GM12878 (cell line): ENCODE measurements at regions not wholly inside any gene's neighbourhood (a gene's known extent, or its start where the extent isn't known, plus 50 kb on each side); places are given as distances from the start of the nearest gene placed in this dataset.

Experiments
- CBX3 ChIP-seq: fragments of 200-600 bp; sonication (generic); IDR thresholded peaks from 2 replicates; pipeline ENCODE4 v1.6.1; 2016; ENCODE audit warnings: low read depth, borderline replicate concordance
- CREM ChIP-seq: IDR thresholded peaks from 2 replicates; pipeline ENCODE4 v1.6.1; 2014; ENCODE audit warnings: antibody characterized with exemption, low read depth
- E2F8 ChIP-seq: fragments of 450-650 bp; IDR thresholded peaks from 2 replicates; pipeline ENCODE4 v1.6.1; 2018; ENCODE audit warnings: mild to moderate bottlenecking, low read depth, moderate library complexity; ENCODE audit not compliant: partially characterized antibody
- GATAD2B ChIP-seq: fragments of 450-650 bp; conservative IDR thresholded peaks from 2 replicates; pipeline ENCODE4 v1.6.1; 2017; ENCODE audit warnings: low read depth, mild to moderate bottlenecking, moderate library complexity
- IKZF2 ChIP-seq, 2 experiments: fragments of 450-650 bp; IDR thresholded peaks; 2 replicates each; pipeline ENCODE4 v1.6.1; 2017; ENCODE audit warnings: mild to moderate bottlenecking in 2 of 2, moderate library complexity in 2 of 2
- JUNB ChIP-seq: IDR thresholded peaks from 2 replicates; pipeline ENCODE4 v1.6.1; 2016; ENCODE audit warnings: antibody characterized with exemption, mild to moderate bottlenecking
- NBN ChIP-seq: fragments of 450-650 bp; IDR thresholded peaks from 2 replicates; pipeline ENCODE4 v1.6.1; 2016
- NFXL1 ChIP-seq: fragments of 450-650 bp; IDR thresholded peaks from 2 replicates; pipeline ENCODE4 v1.6.1; 2017; ENCODE audit warnings: antibody characterized with exemption, mild to moderate bottlenecking, borderline replicate concordance
- RUNX3 ChIP-seq: IDR thresholded peaks from 2 replicates; pipeline ENCODE4 v1.6.1; 2012; ENCODE audit warnings: low read length, inconsistent platforms
- SIX5 ChIP-seq: IDR thresholded peaks from 2 replicates; pipeline ENCODE4 v1.6.1; 2011; ENCODE audit warnings: mild to moderate bottlenecking, low read depth, low read length, moderate library complexity; ENCODE audit not compliant: severe bottlenecking
- SMAD1 ChIP-seq: fragments of 450-650 bp; IDR thresholded peaks from 2 replicates; pipeline ENCODE4 v1.6.1; 2018; ENCODE audit warnings: mild to moderate bottlenecking, low read depth; ENCODE audit not compliant: partially characterized antibody
- STAT1 ChIP-seq: fragments of 450-650 bp; conservative IDR thresholded peaks from 2 replicates; pipeline ENCODE4 v1.6.1; 2014; ENCODE audit warnings: antibody characterized with exemption, mild to moderate bottlenecking
- SUZ12 ChIP-seq: fragments of 200-600 bp; sonication (generic); IDR thresholded peaks from one replicate; pipeline ENCODE4 v1.6.1; 2018; ENCODE audit warnings: antibody characterized with exemption, mild to moderate bottlenecking; ENCODE audit not compliant: unreplicated experiment
- TAF1 ChIP-seq: IDR thresholded peaks from 2 replicates; pipeline ENCODE4 v1.6.1; 2011; ENCODE audit warnings: mild to moderate bottlenecking, low read depth, low read length, borderline replicate concordance
- TARDBP ChIP-seq: IDR thresholded peaks from 2 replicates; pipeline ENCODE4 v1.6.1; 2016; ENCODE audit warnings: borderline replicate concordance
- TCF12 ChIP-seq: IDR thresholded peaks from 2 replicates; pipeline ENCODE4 v1.6.1; 2011; ENCODE audit warnings: low read depth, mild to moderate bottlenecking, low read length
- WRNIP1 ChIP-seq: IDR thresholded peaks from 2 replicates; pipeline ENCODE4 v1.6.1; 2011; ENCODE audit warnings: low read depth, low read length, improper control_type of control experiment, borderline replicate concordance
- ZBED1 ChIP-seq: IDR thresholded peaks from 2 replicates; pipeline ENCODE4 v1.6.1; 2016; ENCODE audit warnings: borderline replicate concordance
- ZSCAN29 ChIP-seq: fragments of 450-650 bp; IDR thresholded peaks from 2 replicates; pipeline ENCODE4 v1.6.1; 2017; ENCODE audit warnings: mild to moderate bottlenecking, moderate library complexity
- TF ChIP-seq, protein P1 (sequence below): fragments of 450-650 bp; IDR thresholded peaks from 2 replicates; pipeline ENCODE4 v1.6.1; 2018; ENCODE audit warnings: borderline replicate concordance, mild to moderate bottlenecking; ENCODE audit not compliant: partially characterized antibody
- TF ChIP-seq, protein P2 (sequence below): IDR thresholded peaks from 2 replicates; pipeline ENCODE4 v1.6.1; 2012; ENCODE audit warnings: low read length, inconsistent platforms
- TF ChIP-seq, protein P3 (sequence below): IDR thresholded peaks from 2 replicates; pipeline ENCODE4 v1.6.1; 2012; ENCODE audit warnings: mild to moderate bottlenecking, low read depth, low read length
- TF ChIP-seq, protein P4 (sequence below): IDR thresholded peaks from 2 replicates; pipeline ENCODE4 v1.6.1; 2011; ENCODE audit warnings: low read depth, mild to moderate bottlenecking, low read length, moderate library complexity, borderline replicate concordance; ENCODE audit errors: extremely low read depth

GRCh38 chr6:2563635-2564034 is 187.1 kb downstream of the MYLK4 start (continued):
- TF ChIP-seq, protein P1, sequence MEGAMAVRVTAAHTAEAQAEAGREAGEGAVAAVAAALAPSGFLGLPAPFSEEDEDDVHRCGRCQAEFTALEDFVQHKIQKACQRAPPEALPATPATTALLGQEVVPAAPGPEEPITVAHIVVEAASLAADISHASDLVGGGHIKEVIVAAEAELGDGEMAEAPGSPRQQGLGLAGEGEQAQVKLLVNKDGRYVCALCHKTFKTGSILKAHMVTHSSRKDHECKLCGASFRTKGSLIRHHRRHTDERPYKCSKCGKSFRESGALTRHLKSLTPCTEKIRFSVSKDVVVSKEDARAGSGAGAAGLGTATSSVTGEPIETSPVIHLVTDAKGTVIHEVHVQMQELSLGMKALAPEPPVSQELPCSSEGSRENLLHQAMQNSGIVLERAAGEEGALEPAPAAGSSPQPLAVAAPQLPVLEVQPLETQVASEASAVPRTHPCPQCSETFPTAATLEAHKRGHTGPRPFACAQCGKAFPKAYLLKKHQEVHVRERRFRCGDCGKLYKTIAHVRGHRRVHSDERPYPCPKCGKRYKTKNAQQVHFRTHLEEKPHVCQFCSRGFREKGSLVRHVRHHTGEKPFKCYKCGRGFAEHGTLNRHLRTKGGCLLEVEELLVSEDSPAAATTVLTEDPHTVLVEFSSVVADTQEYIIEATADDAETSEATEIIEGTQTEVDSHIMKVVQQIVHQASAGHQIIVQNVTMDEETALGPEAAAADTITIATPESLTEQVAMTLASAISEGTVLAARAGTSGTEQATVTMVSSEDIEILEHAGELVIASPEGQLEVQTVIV = no peak
- TF ChIP-seq, protein P2, sequence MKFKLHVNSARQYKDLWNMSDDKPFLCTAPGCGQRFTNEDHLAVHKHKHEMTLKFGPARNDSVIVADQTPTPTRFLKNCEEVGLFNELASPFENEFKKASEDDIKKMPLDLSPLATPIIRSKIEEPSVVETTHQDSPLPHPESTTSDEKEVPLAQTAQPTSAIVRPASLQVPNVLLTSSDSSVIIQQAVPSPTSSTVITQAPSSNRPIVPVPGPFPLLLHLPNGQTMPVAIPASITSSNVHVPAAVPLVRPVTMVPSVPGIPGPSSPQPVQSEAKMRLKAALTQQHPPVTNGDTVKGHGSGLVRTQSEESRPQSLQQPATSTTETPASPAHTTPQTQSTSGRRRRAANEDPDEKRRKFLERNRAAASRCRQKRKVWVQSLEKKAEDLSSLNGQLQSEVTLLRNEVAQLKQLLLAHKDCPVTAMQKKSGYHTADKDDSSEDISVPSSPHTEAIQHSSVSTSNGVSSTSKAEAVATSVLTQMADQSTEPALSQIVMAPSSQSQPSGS = peak; percentile 56; the same call in 1 of the 2 replicates
- peak; percentile 27; the same call in 1 of the 2 replicates for TF ChIP-seq ZBED1
- no peak for TF ChIP-seq SIX5
- TF ChIP-seq TCF12 = no peak
- TF ChIP-seq, protein P3, sequence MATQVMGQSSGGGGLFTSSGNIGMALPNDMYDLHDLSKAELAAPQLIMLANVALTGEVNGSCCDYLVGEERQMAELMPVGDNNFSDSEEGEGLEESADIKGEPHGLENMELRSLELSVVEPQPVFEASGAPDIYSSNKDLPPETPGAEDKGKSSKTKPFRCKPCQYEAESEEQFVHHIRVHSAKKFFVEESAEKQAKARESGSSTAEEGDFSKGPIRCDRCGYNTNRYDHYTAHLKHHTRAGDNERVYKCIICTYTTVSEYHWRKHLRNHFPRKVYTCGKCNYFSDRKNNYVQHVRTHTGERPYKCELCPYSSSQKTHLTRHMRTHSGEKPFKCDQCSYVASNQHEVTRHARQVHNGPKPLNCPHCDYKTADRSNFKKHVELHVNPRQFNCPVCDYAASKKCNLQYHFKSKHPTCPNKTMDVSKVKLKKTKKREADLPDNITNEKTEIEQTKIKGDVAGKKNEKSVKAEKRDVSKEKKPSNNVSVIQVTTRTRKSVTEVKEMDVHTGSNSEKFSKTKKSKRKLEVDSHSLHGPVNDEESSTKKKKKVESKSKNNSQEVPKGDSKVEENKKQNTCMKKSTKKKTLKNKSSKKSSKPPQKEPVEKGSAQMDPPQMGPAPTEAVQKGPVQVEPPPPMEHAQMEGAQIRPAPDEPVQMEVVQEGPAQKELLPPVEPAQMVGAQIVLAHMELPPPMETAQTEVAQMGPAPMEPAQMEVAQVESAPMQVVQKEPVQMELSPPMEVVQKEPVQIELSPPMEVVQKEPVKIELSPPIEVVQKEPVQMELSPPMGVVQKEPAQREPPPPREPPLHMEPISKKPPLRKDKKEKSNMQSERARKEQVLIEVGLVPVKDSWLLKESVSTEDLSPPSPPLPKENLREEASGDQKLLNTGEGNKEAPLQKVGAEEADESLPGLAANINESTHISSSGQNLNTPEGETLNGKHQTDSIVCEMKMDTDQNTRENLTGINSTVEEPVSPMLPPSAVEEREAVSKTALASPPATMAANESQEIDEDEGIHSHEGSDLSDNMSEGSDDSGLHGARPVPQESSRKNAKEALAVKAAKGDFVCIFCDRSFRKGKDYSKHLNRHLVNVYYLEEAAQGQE = no peak
- TF ChIP-seq NFXL1 = no peak
- no peak for TF ChIP-seq TARDBP
- TF ChIP-seq IKZF2 (IDR thresholded peaks at IDR 0.05) = no peak
- no peak for TF ChIP-seq TAF1
- TF ChIP-seq, protein P4, sequence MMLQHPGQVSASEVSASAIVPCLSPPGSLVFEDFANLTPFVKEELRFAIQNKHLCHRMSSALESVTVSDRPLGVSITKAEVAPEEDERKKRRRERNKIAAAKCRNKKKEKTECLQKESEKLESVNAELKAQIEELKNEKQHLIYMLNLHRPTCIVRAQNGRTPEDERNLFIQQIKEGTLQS = no peak
- TF ChIP-seq NBN = no peak
- TF ChIP-seq JUNB = peak; percentile 82
- TF ChIP-seq SUZ12 = no peak
- no peak for TF ChIP-seq STAT1
- no peak for TF ChIP-seq CBX3
- no peak for TF ChIP-seq CREM
- TF ChIP-seq WRNIP1 = no peak
- TF ChIP-seq ZSCAN29 = no peak
- TF ChIP-seq SMAD1 = no peak
- TF ChIP-seq E2F8 = no peak
- TF ChIP-seq GATAD2B = no peak
- TF ChIP-seq RUNX3 = peak; percentile 88
